Duodenal mucosa (tissue), 2 donors: ENCODE measurements at regions not wholly inside any gene's neighbourhood (a gene's known extent, or its start where the extent isn't known, plus 50 kb on each side); places are given as distances from the start of the nearest gene placed in this dataset.

Experiments
- H3K27ac ChIP-seq: one replicate; pipeline ENCODE4 v1.7.0; 2013; ENCODE audit warnings: low read depth, low read length
- H3K27me3 ChIP-seq, 2 donors: one replicate each; pipeline ENCODE4 v1.7.0; 2013; ENCODE audit warnings: low read length in 2 of 2, control low read depth in 1 of 2; ENCODE audit not compliant: insufficient read depth in 2 of 2, control insufficient read depth in 1 of 2
- H3K36me3 ChIP-seq, 2 donors: one replicate each; pipeline ENCODE4 v1.7.0; 2013; ENCODE audit warnings: low read length in 2 of 2, control low read depth in 1 of 2; ENCODE audit not compliant: insufficient read depth in 2 of 2, control insufficient read depth in 1 of 2
- H3K4me1 ChIP-seq, 2 donors: one replicate each; pipeline ENCODE4 v1.7.0; 2013; ENCODE audit warnings: low read length in 2 of 2, control low read depth in 1 of 2; ENCODE audit not compliant: insufficient read depth in 2 of 2, control insufficient read depth in 1 of 2
- H3K4me3 ChIP-seq, 2 donors: one replicate each; pipeline ENCODE4 v1.7.0; 2013; ENCODE audit warnings: low read length in 2 of 2, low read depth in 1 of 2
- H3K9ac ChIP-seq, 2 donors: one replicate each; pipeline ENCODE4 v1.7.0; 2013; ENCODE audit warnings: low read length in 2 of 2, low read depth in 1 of 2
- H3K9me3 ChIP-seq, 2 donors: one replicate each; pipeline ENCODE4 v1.7.0; 2013; ENCODE audit warnings: low read length in 2 of 2, control low read depth in 1 of 2; ENCODE audit not compliant: control insufficient read depth in 1 of 2

DNA sequence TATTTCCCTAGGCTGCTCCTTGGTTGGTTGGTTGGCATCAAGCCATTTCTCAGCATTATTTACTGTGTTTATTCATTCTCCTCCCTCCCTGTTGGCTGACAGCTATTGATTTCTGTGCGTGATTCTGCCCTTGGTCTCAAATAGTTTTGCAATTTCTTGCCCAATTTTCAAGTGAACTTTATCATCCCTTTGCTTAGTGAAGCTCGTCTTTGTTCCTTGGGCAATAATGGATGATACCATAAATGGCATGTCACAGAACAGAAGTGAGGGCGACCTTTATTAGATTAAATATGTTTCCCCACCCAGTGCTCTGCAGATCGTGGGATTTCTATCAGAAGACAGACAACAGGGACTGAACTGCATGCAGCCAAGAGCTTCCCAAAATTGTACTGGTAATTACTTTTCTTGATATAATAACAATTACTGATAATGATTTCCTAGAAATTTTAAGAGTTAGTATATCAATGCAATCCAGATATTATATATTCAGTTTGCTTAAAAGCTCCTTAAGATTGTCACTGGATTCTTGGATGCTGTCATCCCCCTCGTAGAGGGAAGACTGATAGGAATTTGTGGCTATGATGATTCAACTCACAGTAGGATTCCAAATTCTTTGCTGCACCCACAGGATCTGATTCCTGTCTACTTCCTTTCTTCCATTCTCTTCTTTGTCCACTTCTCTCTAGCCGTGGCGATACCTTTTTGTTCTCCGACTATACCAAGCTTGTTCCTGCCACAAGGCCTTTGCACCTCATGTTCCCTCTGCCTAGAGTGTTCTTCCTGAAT is 122.1 kb upstream of the KAZN start:
- H3K36me3 ChIP-seq: no peaks in the 10 kb centered on the region
- no peak overlapping the region for H3K4me3 ChIP-seq
- H3K27me3 ChIP-seq: no peaks in the 10 kb centered on the region
- no peak overlapping the region for H3K9ac ChIP-seq
- no peaks in the 10 kb centered on the region for H3K9me3 ChIP-seq
- H3K4me1 ChIP-seq: no peaks in the 10 kb centered on the region
- no peak overlapping the region for H3K27ac ChIP-seq

DNA sequence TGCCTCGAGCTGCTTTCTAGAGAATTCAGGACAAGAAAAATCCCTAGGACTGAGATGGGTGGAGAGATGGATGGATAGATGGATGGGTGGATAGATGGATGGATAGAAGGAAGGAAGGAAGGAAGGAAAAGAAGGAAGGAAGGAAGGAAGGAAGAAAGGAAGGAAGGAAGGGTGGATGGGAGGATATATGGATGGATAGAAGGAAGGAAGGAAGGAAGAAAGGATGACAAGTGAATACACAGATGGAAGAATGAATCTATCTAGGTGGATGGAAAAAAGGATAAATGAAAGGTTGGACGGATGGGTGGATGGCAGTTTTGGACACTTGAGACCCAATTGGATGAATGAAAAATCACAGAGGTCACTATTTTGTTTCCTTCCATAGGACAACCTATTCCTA is 120.4 kb upstream of the KAZN start:
- Histone ChIP-seq H3K27me3 (no peaks in the 10 kb centered on the region), H3K36me3 (no peaks in the 10 kb centered on the region), H3K4me1 (no peaks in the 10 kb centered on the region), H3K27ac (no peak overlapping the region), H3K9ac (no peak overlapping the region), H3K4me3 (no peak overlapping the region), H3K9me3 (no peaks in the 10 kb centered on the region)

DNA sequence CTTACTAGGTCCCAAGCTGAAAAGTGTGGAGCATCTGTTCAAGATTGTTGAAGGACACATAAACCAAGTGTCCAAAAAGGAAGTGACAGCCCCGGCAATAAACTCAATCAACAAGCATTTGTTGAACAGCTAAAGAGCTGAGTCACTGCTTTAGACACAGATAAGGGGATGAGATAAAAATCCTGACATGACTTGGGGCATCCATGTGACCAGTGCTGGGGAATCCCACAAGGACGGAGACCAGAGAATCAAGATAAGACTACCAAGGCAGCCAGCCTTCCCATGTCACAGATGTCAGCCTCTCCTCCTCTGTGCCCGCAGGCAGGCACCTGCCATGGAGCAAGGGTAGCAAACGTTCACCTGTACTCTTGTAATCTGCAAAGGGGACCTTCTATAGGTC is 118.6 kb upstream of the KAZN start:
- H3K27ac ChIP-seq: no peak overlapping the region
- no peak overlapping the region for H3K4me3 ChIP-seq
- no peaks in the 10 kb centered on the region for H3K9me3 ChIP-seq
- no peaks in the 10 kb centered on the region for H3K4me1 ChIP-seq
- no peaks in the 10 kb centered on the region for H3K27me3 ChIP-seq
- no peaks in the 10 kb centered on the region for H3K36me3 ChIP-seq
- no peak overlapping the region for H3K9ac ChIP-seq

DNA sequence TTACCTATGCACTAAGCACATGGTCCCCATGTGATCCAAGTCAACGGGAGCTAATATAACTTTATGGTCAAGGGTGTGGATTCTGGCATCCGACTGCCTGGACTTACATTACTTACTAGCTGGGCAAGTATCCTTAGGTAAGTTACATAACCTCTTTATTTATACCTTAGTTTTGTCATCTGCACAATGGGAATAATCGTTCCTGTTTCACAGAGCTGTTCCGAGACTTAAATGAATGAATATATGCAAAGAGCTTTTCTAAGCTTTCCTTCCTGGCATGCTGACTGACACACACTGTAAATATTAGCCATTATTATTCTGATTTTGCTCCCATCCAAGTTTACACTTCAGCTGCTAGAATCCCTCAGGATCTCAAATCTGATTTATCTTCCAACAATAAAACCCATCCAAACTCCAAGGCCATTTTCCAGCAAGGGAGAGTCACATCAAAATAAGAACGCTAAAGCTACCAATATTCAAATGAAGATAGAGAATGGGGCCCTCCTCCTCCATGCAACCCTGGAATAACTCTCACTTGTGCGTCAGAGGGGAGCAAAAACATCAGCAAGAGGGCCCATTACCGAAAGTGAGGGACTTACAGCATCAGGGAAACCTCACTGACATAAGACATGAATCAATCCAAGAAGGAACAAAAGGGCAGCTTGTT is 115.6 kb upstream of the KAZN start:
- H3K9ac ChIP-seq: no peak overlapping the region
- H3K4me3 ChIP-seq: no peak overlapping the region
- no peaks in the 10 kb centered on the region for H3K4me1 ChIP-seq
- no peak overlapping the region for H3K27ac ChIP-seq
- H3K9me3 ChIP-seq: no peaks in the 10 kb centered on the region
- no peaks in the 10 kb centered on the region for H3K27me3 ChIP-seq
- no peaks in the 10 kb centered on the region for H3K36me3 ChIP-seq

DNA sequence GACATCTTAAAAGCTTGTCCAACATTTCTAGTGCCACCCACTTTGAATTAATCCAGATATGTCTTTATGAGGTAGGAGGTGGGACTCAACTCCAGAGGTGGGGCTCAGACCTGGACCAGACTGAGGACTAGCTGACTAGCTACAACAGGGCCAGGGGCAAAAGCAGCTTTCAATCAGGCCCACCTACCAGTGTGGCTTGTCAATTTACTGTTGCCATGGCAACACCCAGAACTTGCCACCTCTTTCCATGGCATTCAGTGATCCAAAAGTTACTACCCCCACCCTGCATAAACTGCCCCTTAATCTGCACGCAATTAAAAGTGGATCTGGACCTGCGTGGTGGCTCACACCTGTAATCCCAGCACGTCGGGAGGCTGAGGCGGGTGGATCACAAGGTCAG is 113.2 kb upstream of the KAZN start:
- Histone ChIP-seq H3K4me1 (no peaks in the 10 kb centered on the region), H3K27me3 (no peaks in the 10 kb centered on the region), H3K36me3 (no peaks in the 10 kb centered on the region), H3K4me3 (no peak overlapping the region), H3K9ac (no peak overlapping the region), H3K27ac (no peak overlapping the region), H3K9me3 (no peaks in the 10 kb centered on the region)

DNA sequence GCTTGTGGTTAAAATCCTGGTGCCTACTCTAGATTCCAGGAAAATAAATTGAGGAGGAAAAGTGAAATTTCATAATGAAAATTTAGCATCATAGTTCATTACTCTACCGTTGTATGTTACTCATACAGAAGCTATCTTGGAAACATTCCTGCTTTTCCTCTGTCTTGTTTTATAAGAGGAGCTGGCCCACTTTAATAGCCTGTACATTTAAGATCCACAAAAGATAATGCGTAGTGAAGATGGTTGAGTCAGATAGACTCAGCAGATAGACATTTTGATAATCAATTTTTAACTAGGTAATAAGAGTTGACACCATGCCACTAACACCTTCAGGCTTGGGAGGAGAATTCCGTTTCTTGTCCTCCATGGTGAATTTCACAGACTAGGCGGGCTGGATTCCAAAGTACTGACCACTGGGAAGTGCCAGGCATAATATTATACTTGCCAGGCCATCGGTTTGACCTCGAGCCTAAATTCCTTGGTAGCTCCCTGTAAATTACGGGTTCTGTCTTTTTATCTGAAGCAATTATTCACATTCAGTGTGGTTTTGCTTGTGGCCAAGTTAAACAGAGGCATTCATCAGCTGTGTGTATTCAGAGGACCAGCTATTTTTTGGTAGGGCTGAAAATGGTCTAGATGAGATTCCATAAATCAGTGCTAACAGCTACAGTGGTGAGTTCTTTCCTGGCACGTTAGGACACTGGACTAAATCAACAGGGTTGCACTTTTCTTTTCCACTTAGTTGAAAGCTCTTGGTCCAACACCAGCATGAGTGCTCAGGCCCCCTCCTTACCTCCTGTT is 111.9 kb upstream of the KAZN start:
- Histone ChIP-seq H3K27me3 (no peaks in the 10 kb centered on the region), H3K27ac (no peak overlapping the region), H3K9ac (no peak overlapping the region), H3K4me3 (no peak overlapping the region), H3K36me3 (no peaks in the 10 kb centered on the region), H3K4me1 (no peaks in the 10 kb centered on the region), H3K9me3 (no peaks in the 10 kb centered on the region)

DNA sequence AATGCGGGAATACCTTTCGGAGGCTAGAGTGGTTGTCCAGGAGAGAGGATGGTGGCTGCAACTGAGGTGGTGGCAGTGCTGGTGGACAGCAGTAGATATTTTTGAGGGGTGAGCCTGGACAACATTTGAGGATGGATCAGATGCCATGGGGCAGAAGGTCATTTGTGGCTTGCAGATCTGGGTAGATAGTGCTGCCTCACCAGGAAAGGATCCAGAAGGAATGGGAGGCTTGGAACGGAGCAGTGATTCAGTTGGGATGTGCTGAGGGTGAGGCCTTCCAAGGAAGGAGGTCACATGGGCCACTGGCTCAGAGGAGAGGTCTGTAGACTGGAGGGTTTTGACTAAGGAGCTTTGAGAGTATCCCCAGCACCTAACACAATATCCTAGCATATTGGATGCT is 110.8 kb upstream of the KAZN start:
- Histone ChIP-seq H3K4me3 (no peak overlapping the region), H3K9ac (no peak overlapping the region), H3K4me1 (no peaks in the 10 kb centered on the region), H3K9me3 (no peaks in the 10 kb centered on the region), H3K27ac (no peak overlapping the region), H3K36me3 (no peaks in the 10 kb centered on the region), H3K27me3 (no peaks in the 10 kb centered on the region)

DNA sequence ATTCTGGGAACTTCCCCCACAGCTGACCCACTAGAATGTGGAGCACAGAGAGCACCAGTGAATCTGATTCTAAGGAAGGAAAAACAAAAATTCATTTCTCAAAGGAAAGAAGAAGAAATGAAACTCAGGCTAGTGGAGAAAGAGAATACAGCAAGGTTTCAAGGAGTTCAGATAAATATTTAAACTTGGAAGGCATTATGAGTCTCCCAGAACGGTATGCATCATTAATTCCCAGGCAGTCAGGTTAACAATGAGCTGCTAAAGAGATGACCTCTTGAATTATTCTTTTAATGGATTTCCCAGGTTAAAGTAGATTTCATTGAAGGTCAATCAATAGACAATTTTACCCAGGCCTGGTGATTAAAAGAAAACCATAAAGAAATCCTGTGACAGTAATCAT is 103.6 kb upstream of the KAZN start:
- H3K27me3 ChIP-seq: no peaks in the 10 kb centered on the region
- H3K9ac ChIP-seq: no peak overlapping the region
- no peaks in the 10 kb centered on the region for H3K36me3 ChIP-seq
- H3K9me3 ChIP-seq: no peaks in the 10 kb centered on the region
- no peak overlapping the region for H3K27ac ChIP-seq
- H3K4me3 ChIP-seq: no peak overlapping the region
- no peaks in the 10 kb centered on the region for H3K4me1 ChIP-seq

DNA sequence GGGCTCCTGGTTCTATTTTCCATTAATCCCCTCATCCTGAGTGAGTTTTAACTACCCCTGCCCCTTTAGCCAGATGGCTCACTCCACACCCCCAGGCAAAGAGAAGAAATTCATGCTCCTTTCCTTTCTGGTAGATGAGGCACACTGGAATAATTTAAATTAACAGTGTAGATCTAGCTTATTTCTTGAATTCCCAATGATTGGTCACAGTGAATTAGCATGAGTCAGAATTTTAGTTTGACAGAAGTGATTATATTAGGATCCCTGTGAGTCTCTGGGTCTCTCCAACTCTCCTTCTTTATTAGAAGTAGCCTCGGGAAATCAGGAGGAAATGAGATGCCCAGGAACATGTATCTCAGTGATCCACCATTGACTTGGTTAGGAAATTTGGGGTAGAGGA is 103.1 kb upstream of the KAZN start:
- no peak overlapping the region for H3K4me3 ChIP-seq
- H3K27ac ChIP-seq: no peak overlapping the region
- no peaks in the 10 kb centered on the region for H3K9me3 ChIP-seq
- no peaks in the 10 kb centered on the region for H3K36me3 ChIP-seq
- H3K4me1 ChIP-seq: no peaks in the 10 kb centered on the region
- no peak overlapping the region for H3K9ac ChIP-seq
- H3K27me3 ChIP-seq: no peaks in the 10 kb centered on the region

DNA sequence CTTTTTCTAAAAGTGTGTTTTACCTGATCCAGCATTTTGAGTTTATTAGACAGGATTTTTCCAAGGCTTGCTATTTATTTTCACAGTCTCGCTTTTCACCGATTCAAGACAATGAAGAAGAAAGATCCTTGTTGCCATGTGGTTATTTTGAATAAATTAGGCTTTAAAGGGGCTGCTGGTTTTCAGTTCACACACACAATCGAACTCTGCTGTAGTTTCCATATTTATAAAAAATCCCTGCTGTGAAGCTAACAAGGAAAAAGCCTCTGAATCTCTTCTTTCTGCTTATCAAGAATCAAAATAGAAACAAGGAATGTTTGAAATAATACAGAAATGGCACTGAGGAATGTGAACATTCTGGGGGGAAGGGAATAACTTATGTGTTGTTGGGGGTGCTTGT is 102.5 kb upstream of the KAZN start:
- no peaks in the 10 kb centered on the region for H3K27me3 ChIP-seq
- H3K4me3 ChIP-seq: no peak overlapping the region
- no peak overlapping the region for H3K27ac ChIP-seq
- H3K36me3 ChIP-seq: no peaks in the 10 kb centered on the region
- no peaks in the 10 kb centered on the region for H3K4me1 ChIP-seq
- H3K9me3 ChIP-seq: no peaks in the 10 kb centered on the region
- no peak overlapping the region for H3K9ac ChIP-seq
